Femur (tissue), 1 donor: ENCODE measurements at regions not wholly inside any gene's neighbourhood (a gene's known extent, or its start where the extent isn't known, plus 50 kb on each side); places are given as distances from the start of the nearest gene placed in this dataset.

ENCODE experiments used
- DNase-seq: peaks from one replicate; pipeline ENCODE4 v3.0.0-alpha.2; 2017

GRCh38 chr9:28032268-28032590 lies 458.9 kb upstream of the C9orf72 start:
- no peak for DNase-seq

- no peak for DNase-seq
Observed at GRCh38 chr9:28034242-28034641, 461.0 kb upstream of the C9orf72 start.

- no peak for DNase-seq
Observed at GRCh38 chr9:28037968-28038367, 464.7 kb upstream of the C9orf72 start.

- no peak for DNase-seq
Observed at GRCh38 chr9:28045051-28045450, 471.8 kb upstream of the C9orf72 start.

- DNase-seq = no peak
Observed at GRCh38 chr9:28050046-28050445, 476.8 kb upstream of the C9orf72 start.

- DNase-seq = no peak
Observed at GRCh38 chr9:28050941-28051340, 477.7 kb upstream of the C9orf72 start.

- DNase-seq = no peak
Observed at GRCh38 chr9:28051559-28052503, 478.6 kb upstream of the C9orf72 start.

GRCh38 chr9:28053096-28053777 lies 480.0 kb upstream of the C9orf72 start:
- no peak for DNase-seq

- no peak for DNase-seq
Observed at GRCh38 chr9:28056006-28056405, 482.7 kb upstream of the C9orf72 start.

- no peak for DNase-seq
Observed at GRCh38 chr9:28056466-28056865, 483.2 kb upstream of the C9orf72 start.

GRCh38 chr9:28059192-28059591 lies 485.9 kb upstream of the C9orf72 start:
- DNase-seq = no peak

GRCh38 chr9:28064241-28064815 lies 491.0 kb upstream of the C9orf72 start:
- peak; percentile 21 for DNase-seq

GRCh38 chr9:28073270-28073669 lies 500.0 kb upstream of the C9orf72 start:
- DNase-seq = peak; percentile 22

GRCh38 chr9:28079677-28080076 lies 506.4 kb upstream of the C9orf72 start:
- DNase-seq = no peak

- DNase-seq = no peak
Observed at GRCh38 chr9:28082671-28083070, 509.4 kb upstream of the C9orf72 start.

- DNase-seq = no peak
Observed at GRCh38 chr9:28086881-28087280, 513.6 kb upstream of the C9orf72 start.

- no peak for DNase-seq
Observed at GRCh38 chr9:28092981-28093936, 520.0 kb upstream of the C9orf72 start.

- DNase-seq = no peak
Observed at GRCh38 chr9:28101509-28101908, 528.2 kb upstream of the C9orf72 start.

- no peak for DNase-seq
Observed at GRCh38 chr9:28105001-28105400, 531.7 kb upstream of the C9orf72 start.

- no peak for DNase-seq
Observed at GRCh38 chr9:28120184-28120583, 546.9 kb upstream of the C9orf72 start.

GRCh38 chr9:28120626-28121025 lies 547.3 kb upstream of the C9orf72 start:
- no peak for DNase-seq

- no peak for DNase-seq
Observed at GRCh38 chr9:28121366-28121765, 548.1 kb upstream of the C9orf72 start.

GRCh38 chr9:28124917-28125316 lies 551.6 kb upstream of the C9orf72 start:
- no peak for DNase-seq
